ENCODE measurements at regions not wholly inside any gene's neighbourhood (a gene's known extent, or its start where the extent isn't known, plus 50 kb on each side); places are given as distances from the start of the nearest gene placed in this dataset.
"Not testable (repeated sequence)": the region's sequence is repeated elsewhere in the genome, so short reads cannot be mapped to it uniquely, and the experiment has no call there.

DNA sequence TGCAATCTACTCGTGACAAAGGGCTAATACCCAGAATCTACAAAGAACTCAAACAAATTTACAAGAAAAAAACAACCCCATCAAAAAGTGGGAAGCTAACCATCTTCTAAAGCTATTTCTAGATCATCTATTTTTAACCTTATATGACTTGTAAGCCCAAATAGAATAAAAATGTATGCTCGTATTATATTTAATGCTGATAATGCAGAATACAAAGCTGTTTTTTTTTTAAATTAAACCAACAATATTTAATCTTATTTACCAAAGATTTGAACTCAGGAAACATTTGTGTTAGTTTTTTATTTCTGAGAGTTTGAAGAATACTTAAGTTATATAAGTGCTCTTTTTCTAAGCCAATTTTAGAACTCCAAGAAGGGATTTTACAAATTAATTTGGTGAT lies 652.1 kb downstream of the LRRC70 start:
- no peak for DNase-seq (ENCODE audit: low read depth in 4 of 4, low spot score in 3 of 4)

DNA sequence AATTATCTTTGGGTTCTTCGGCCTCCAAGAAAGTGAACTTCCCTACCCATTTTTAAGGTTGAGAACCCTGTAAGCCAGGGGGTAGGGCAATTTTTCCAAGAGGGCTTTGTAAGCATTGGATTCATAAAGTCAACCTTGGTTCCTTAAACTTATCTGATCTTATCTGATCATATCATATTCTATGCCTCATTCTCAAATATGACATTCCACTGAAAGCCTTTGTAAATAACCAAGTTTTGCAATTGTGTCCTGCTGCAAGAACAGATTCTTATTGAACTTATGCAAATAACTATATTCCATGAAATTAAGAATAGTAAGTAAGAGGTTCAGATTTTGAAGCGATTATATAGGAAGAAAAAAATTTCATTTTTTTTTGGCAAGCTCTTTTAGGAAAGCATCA lies 649.5 kb downstream of the LRRC70 start:
- DNase-seq (ENCODE audit: low read depth in 4 of 4, low spot score in 3 of 4), result no peak

DNA sequence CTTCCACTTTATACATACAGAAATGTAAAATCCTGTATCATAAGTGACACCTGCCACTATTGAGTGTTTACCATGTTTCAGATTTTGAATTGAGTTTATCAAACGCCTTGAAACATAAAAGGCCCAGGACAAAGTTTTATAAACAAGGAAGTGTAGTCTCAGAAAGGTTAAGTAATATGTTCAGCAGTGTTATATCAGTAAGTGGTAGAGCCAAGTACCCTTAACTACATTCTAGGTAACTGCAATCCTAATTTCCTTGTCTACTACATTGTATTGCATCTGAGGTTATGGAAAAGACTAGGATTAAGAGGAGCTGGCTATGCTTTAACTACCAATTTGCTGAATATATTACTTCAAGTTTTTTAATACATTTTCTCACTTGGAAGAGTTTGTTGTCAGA lies 641.6 kb downstream of the LRRC70 start:
- no peak for DNase-seq (ENCODE audit: low read depth in 4 of 4, low spot score in 3 of 4)

DNA sequence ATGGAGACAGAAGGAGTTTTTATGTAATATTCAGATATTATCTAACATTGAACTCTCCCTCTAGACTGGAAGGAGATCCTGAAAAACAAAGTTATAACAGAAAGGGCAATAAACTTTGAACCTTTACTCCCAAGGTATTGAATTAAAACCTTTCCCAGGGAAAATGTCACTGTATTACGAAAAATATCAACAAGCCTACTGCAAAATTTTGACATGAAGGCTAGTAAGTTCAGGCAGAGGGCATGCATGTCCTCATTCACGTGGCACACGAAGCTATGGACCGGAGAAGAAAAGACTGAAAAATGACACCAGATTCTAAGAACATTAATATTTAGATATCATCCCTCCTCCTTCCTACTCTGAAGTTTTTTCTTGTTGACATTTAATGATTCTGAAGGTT lies 638.8 kb downstream of the LRRC70 start:
- no peak for DNase-seq (ENCODE audit: low read depth in 4 of 4, low spot score in 3 of 4)

DNA sequence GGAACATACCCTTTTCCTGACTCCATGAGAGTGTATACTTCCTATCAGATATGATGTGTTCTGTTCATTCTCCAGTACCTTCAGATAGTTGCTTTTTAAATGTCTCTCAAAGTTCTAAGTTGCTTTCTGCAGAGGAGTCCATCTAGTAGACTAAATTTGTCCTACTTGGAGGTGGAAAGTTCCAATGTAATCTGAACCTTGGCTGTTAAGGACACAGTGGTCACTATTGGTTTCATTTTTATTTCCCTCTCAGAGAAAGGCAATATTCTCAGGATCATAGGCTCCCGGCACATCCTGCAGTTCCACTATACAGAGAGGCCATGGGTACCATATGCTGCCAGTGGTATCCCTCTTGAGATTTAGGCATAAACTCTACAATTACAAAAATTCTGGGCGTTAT lies 634.6 kb downstream of the LRRC70 start:
- no peak for DNase-seq (ENCODE audit: low read depth in 4 of 4, low spot score in 3 of 4)

DNA sequence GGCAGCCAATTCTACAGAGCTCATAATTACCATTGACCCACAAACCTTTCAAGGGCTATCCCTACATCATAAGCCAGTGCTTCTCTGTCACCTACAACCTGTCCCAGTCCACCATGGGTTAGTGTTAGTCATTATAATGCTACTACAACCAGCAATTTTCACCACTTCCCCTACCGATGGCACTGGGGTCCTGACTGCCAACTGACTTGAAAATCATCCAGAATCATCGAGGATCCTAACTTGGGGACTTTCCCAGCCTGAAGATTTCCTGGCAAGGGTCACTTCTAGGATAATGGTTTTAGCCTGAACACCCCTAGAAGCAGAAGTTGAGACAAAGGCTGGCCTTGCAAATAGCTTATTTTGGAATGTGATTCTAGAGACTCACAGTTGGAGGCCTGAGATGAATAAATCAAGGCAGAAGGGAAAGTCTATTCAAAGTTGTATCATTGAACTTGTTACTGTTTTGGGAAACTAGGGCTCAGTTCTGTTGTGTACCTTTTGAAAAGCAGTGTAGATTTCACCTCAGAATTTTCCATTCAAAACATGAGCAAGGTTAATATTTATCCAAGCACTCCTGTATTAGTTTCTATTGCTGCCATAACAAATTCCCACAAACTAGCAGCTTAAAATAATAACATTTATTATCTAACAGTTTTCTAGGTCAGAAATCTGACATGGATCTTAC lies 633.0 kb downstream of the LRRC70 start:
- DNase-seq (ENCODE audit: low read depth in 4 of 4, low spot score in 3 of 4), result no peak

DNA sequence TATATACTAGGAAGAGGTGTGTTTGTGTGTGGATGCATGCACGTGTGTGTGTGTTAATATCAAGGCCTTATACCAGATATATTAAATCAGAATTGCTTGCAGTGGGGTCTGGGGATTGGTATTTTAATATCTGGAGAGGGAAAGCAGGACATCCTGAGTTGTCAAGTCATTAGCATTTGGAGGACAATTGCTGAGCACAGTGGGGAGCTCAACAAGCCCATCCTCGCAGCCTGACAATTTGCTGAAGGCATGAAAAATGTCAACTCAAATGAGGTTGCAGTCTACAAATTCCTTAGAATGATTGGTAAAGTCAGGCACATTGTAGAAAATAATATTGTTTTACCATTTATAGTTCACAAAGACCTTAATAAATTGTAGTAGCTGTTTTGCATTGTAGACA lies 627.4 kb downstream of the LRRC70 start:
- DNase-seq (ENCODE audit: low read depth in 4 of 4, low spot score in 3 of 4), result no peak

DNA sequence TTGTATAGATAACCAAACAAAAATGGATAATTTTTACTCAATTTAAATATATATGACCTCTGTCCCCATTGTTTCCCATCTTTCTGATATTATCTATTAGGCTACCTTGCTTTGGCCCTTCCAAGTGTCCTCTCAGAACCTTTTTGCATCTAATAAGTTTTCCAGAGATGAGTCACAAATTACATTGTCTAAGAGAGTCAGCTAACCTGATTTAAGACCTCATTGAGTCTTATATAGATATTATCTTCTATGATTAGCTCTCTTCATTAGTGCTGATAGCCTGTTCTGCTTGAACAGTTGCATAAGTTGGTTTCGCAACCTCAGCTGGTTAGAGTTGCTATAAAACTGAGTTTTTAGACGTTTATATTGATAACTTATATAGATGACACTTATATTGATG lies 623.1 kb downstream of the LRRC70 start:
- no peak for DNase-seq (ENCODE audit: low read depth in 4 of 4, low spot score in 3 of 4)

DNA sequence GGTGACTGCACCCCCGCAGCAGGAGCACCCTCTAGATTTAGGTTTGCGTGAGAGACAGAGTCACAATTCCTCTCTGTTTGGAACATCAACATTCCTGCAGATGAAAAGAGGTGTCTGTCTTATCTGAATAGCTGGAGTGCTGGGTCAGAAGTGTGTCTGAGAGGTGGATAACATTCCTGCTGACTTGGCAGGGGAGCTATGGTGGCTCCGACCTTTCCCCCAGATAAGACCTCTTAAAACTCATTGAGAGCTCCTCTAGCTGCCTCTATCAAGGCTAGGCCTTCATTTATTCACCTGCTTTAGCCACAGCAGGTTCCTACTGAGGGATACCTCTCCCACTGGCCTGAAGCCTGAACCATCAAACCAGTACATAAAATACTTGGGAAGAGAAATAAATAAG lies 615.5 kb downstream of the LRRC70 start:
- DNase-seq (ENCODE audit: low read depth in 4 of 4, low spot score in 3 of 4), result no peak

DNA sequence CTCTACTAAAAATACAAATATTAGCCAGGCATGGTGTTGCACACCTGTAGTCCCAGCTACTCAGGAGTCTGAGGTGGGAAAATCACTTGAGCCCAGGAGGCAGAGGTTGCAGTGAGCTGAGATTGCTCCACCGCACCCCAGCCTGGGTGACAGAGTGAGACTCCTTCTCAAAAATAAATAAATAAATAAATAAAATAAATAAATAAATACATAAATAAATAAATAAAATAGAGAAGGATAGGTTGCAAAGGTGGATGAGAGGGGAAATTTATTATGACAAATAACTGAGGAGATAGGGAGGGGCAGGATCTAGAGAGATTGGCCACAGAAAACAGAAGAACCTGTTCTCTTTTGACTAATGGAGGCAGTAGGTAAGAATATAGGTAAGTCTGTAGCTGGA lies 601.6 kb downstream of the LRRC70 start:
- DNase-seq (ENCODE audit: low read depth in 4 of 4, low spot score in 3 of 4), result not testable (repeated sequence)

DNA sequence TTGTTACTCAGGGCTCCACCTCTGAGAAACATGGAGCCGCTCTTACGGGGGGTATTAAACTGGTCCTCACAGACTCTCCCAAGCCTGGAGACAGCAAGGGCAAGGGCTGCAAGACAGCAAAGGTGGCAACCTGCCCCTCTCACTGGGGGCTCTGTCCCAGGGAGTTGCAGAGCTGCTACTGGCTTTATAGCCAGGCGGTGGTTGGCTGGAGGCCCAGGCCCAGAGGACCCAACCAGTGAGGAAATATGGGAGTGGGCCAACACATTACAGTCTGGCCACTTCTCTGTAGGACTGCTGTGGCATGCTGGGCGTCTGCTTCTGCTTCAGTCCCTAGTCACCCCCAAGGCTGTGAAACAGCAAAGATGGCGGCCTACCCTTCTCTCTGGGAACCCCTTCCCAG lies 597.2 kb downstream of the LRRC70 start:
- DNase-seq (ENCODE audit: low read depth in 4 of 4, low spot score in 3 of 4), result no peak

DNA sequence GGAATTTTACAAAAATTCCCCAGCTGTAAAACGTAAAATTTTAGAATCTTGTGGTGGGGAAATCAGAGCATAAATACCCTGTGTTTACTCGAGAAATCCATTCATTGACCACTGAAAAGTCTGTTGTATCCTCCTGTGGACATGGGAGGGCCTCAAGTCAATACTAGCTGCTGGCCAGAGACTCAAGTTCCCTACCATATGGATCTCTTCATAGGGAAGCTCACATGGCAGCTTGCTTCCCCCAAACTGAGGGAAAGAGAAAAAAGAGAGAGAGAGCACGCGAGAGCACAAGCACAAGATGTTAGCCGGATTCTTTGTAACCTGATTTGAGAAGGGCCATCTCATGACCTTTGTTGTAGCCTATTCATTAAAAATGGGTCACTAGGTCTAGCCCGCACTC lies 591.9 kb downstream of the LRRC70 start:
- DNase-seq (ENCODE audit: low read depth in 4 of 4, low spot score in 3 of 4), result no peak

DNA sequence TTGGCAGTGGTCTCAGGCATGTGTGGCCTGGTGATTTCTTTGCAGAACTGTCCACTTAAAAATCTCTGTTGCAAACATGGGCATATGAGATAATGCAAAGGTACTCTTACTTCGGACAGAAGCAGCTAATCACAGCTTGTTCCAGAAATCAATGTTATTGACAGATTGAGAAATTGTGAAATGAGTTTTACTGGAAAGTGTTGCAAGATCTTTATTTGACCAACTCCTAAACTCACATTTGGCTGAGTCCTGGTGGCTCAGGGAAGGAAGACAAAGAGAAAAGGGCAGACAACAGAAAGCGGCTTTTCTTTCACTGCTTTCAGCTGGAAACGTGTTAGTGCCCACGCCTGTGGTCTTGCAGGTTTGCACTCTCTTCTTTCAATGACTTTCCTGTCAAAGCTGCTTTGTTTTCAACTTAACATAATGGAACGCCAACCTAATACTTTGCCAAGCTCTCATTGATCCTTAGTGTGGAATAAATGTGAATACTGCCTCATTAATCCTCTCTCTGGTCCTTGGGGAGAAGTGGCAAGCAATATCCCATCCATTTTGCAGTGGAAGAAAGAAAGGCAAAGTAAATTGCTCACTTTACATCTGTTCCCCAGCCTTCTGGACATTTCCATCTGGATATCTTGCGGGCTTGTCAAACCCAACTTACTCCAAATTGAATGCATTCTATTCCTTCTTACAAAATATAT lies 586.4 kb downstream of the LRRC70 start:
- DNase-seq (ENCODE audit: low read depth in 4 of 4, low spot score in 3 of 4), result no peak

DNA sequence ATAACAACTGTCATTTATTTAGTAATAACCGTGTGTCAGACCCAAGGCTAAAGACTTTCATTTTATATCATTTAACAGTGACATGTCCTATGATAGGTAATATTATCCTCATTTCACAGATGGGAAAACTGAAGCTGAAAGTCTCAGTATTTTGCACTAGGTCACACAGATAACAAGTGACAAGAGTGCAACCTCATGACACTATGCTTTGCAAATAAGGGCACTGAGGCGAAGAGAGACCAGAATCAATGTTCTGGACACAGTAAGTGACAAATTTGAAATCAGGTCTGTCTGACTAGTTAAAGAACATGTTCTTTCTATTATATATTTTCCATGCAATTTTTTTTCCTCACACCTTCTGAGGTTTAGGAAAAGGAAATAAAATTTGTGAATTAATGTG lies 585.7 kb downstream of the LRRC70 start:
- DNase-seq (ENCODE audit: low read depth in 4 of 4, low spot score in 3 of 4), result no peak

DNA sequence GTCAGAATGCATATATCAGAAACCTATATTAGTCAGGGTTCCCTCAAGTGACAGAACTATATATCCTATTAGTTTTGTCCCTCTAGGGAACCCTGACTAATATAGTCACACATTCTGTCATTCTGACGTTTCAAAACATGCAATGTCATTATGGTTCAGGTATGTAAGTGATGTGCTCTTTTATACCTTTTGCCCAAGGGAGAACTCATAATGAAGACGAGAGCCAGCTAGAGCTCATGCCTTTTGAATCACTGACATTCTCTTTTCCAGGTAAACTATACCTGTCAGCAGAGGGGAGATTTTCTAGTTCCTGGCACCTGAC lies 576.7 kb downstream of the LRRC70 start:
- DNase-seq (ENCODE audit: low read depth in 4 of 4, low spot score in 3 of 4), result no peak

DNA sequence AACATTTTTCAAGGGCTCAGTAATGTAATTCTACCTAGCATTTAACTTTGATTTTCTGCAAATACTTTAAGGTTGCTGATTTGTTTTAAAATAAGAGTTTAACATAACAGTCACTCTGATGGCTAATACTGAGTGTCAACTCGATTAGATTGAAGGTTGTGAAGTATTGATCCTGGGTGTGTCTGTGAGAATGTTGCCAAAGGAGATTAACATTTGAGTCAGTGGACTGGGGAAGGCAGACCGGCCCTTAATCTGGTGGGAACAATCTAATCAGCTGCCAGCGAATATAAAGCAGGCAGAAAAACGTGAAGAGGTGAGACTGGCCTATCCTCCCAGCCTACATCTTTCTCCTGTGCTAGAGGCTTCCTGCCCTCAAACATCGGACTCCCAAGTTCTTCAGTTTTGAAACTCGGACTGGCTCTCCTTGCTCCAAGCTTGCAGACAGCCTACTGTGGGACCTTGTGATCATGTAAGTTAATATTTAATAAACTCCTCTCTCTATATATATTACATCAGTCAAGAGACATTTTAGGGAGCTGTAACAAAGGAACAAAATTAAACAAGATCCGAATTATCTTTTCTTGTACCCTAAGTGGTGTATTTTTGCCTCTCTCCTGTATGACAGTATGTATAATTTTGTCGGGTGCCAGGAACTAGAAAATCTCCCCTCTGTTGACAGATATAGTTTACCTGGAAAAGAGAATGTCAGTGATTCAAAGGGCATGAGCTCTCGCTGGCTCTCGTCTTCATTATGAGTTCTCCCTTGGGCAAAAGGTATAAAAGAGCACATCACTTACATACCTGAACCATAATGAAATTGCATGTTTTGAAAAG lies 576.1 kb downstream of the LRRC70 start:
- no peak for DNase-seq (ENCODE audit: low read depth in 4 of 4, low spot score in 3 of 4)

DNA sequence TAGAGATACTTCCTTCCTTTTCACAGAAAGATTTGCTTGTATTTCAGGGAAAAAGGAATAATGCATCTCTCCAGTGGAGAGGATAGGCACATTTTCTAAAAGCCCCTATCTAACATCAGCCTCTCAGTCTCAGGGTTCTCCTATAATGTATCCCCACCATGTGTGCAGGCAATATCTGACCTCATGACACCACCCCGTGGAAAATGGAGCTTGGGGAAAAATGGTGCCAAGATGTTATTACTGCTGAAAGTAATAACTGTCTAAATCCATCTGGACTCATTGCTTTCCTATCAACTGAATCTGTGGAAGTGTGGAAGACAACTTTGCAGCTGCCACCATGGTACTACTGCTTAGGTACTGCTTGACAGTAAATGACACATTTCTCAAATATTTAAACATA lies 574.3 kb downstream of the LRRC70 start:
- no peak for DNase-seq (ENCODE audit: low read depth in 4 of 4, low spot score in 3 of 4)

DNA sequence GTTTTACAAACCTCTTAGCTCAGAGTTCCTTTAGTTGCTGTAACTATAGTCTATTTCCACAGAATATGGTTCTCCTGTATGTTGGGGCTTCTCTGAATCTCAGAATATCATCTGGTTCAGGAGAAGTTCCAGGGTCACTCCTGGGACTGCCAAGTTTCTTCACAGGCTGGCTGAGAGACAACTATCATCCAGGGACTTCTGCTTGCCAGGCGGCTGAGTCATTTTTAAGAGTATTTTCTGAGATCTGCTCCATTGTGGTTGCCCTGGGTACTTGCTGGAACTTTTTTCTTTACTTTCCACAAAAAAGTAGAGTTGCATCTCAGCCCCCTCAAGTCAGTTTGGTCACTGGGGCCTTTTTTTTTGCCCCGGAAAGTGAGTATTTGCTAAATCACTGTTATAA lies 566.5 kb downstream of the LRRC70 start:
- DNase-seq (ENCODE audit: low read depth in 4 of 4, low spot score in 3 of 4), result no peak

DNA sequence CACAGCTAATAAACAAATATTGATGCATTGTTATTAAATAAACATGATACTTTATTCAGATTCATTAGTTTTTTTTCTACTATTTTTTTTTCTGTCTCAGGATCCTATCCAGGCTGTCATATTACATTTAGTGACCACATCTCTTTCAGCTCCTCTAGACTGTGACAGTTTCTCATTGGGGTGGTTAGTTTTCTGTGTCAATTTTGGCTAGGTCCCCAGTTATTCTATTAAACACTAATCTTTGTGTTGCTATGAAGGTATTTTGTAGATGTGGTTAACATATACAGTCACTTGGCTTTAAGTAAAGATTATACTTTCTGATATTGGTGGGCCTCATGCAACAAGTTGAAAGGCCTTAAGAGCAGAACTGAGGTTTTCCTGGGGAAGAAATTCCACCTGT lies 563.0 kb downstream of the LRRC70 start:
- no peak for DNase-seq (ENCODE audit: low read depth in 4 of 4, low spot score in 3 of 4)

DNA sequence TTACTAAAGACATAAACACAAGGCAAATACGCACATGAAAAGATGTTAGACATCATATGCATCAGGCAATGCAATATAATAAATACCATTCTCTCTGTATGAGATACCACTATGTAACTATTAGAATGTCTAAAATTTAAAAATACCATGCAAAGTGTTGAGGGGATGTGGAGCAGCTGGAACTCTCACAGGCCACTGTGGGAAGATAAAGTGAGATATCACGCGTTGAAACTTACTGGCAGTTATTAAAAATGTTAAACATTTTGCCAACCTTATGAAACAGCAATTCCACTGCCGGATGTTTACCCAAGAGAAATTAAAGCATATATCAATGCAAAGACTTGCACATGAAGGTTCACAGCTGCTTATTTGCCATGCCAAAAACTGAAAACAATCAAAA lies 556.7 kb downstream of the LRRC70 start:
- no peak for DNase-seq (ENCODE audit: low read depth in 4 of 4, low spot score in 3 of 4)

DNA sequence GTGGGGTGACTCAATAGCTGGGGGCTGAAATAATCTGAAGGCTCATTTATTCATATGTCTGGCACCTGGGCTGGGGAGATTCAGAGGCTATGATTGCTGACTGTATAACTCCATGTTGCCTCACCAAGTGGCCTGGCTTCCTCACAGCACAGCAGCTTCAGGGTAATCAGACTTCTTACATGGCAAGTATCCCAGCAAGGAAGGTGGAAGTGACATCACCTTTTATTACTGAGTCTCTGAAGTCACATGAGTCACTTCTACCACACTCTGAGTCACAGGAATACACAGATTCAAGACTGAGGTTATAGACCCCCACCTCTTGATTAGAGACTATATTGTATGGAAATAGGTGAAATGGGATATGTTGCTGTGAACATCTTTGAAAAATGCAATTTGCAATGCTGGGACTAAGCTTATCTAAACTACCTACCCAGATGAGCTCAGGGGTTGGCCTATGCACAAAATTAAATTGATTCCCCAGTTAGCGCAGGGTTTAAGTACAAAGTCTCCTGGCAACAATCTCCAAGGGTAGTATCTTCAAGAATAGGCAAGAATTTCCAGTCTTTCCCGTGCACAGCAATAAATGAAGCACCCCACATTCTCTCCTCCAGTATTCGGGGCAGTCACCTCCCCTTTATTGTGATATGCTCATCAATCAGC lies 553.1 kb downstream of the LRRC70 start:
- no peak for DNase-seq (ENCODE audit: low read depth in 4 of 4, low spot score in 3 of 4)
